GM19455 (cell line): ENCODE measurements at regions not wholly inside any gene's neighbourhood (a gene's known extent, or its start where the extent isn't known, plus 50 kb on each side); places are given as distances from the start of the nearest gene placed in this dataset.

ENCODE experiments used
- ATAC-seq: cut with Tn5 transposase; IDR thresholded peaks from one replicate; pipeline ENCODE4 v1.9.1; 2021; ENCODE audit not compliant: unreplicated experiment

GRCh38 chr6:138004430-138005287, 102.6 kb downstream of the PERP start:
- no peak for ATAC-seq

GRCh38 chr6:138005846-138006245, 101.4 kb downstream of the PERP start:
- ATAC-seq = peak; percentile 49

GRCh38 chr6:138007014-138007472, 100.2 kb downstream of the PERP start:
- ATAC-seq = no peak

GRCh38 chr6:138008791-138009190, 98.4 kb downstream of the PERP start:
- no peak for ATAC-seq

- no peak for ATAC-seq
These were observed 95.8 kb downstream of the PERP start for GRCh38 chr6:138011413-138011812.

GRCh38 chr6:138012682-138013081, 94.5 kb downstream of the PERP start:
- no peak for ATAC-seq

- ATAC-seq = no peak
These were observed 93.3 kb downstream of the PERP start for GRCh38 chr6:138013959-138014358.

GRCh38 chr6:138017166-138017757, 90.0 kb downstream of the PERP start:
- ATAC-seq = no peak

- ATAC-seq = no peak
These were observed 88.9 kb downstream of the PERP start for GRCh38 chr6:138018297-138018696.

- ATAC-seq = no peak
These were observed 81.7 kb downstream of the PERP start for GRCh38 chr6:138025528-138025978.

- ATAC-seq = no peak
These were observed 80.9 kb downstream of the PERP start for GRCh38 chr6:138026342-138026741.

- no peak for ATAC-seq
These were observed 78.3 kb downstream of the PERP start for GRCh38 chr6:138028893-138029292.

GRCh38 chr6:138030872-138031271, 76.3 kb downstream of the PERP start:
- ATAC-seq = no peak

GRCh38 chr6:138031417-138031816, 75.8 kb downstream of the PERP start:
- ATAC-seq = no peak

- no peak for ATAC-seq
These were observed 75.4 kb downstream of the PERP start for GRCh38 chr6:138031850-138032249.

GRCh38 chr6:138032571-138032970, 74.6 kb downstream of the PERP start:
- ATAC-seq = no peak

- ATAC-seq = no peak
These were observed 73.0 kb downstream of the PERP start for GRCh38 chr6:138034229-138034628.

- ATAC-seq = no peak
These were observed 72.1 kb downstream of the PERP start for GRCh38 chr6:138035070-138035469.

GRCh38 chr6:138036111-138036510, 71.1 kb downstream of the PERP start:
- no peak for ATAC-seq

GRCh38 chr6:138037009-138037504, 70.2 kb downstream of the PERP start:
- ATAC-seq = no peak

GRCh38 chr6:138038142-138038870, 68.9 kb downstream of the PERP start:
- ATAC-seq = no peak
